ENCODE measurements at regions not wholly inside any gene's neighbourhood (a gene's known extent, or its start where the extent isn't known, plus 50 kb on each side); places are given as distances from the start of the nearest gene placed in this dataset.

DNA sequence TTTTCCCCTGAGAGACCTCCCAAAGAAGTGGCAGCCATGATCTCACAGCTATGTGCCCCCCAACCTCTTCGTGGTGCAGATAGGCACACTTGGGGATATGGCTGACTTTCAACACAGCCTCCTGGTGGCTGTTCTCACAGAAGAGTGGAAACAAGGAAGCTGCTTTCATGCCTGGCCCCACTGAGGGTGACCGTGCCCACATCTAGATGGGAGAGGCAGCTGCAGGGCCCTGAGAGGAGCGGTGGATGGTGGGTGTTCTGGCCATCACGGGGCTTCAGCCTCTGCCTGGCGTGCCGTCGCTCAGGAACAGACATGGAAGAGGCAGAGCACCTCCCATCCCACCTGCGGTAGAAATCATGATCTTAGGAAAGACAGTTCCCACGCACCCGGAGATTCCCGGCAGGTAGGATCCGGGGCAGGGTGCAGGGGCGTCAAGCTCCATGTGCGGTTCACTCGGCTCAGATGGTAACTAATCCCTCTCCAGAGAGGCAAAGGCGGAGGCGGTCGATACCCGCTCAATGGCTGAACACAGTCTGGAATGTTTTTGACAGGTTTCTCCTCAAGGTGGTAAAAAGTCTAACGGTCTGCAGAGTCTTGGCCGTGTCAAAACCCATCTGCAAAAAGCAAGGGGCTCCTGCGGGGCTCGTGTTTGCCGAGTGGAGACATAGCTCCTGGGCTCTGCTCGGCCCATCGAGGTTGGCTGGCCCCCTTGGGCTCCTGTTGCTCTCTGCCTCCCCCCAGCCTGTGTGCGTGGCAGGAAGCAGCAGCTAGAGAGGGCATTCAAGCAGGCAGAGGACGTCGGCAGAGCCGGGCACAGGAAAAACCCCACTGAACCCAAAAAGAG is 225.2 kb upstream of the RTL1 start:
- TF ChIP-seq GATA2 (IDR thresholded peaks at IDR 0.05; ENCODE audit: low read depth, low read length) (no peak), GATA3 (IDR thresholded peaks at IDR 0.05; ENCODE audit: low read depth, low read length) (no peak)
